HG03565 (cell line): ENCODE measurements at regions not wholly inside any gene's neighbourhood (a gene's known extent, or its start where the extent isn't known, plus 50 kb on each side); places are given as distances from the start of the nearest gene placed in this dataset.

Experiments used
- ATAC-seq: cut with Tn5 transposase; IDR thresholded peaks from one replicate; pipeline ENCODE4 v1.9.1; 2021; ENCODE audit warnings: mild to moderate bottlenecking, moderate library complexity; ENCODE audit not compliant: unreplicated experiment

- no peak for ATAC-seq
Measured at GRCh38 chr11:91264481-91264880, 960.1 kb upstream of the FAT3 start.

- ATAC-seq, result no peak
Measured at GRCh38 chr11:91263496-91264365, 960.9 kb upstream of the FAT3 start.

- no peak for ATAC-seq
Measured at GRCh38 chr11:91261513-91261912, 963.1 kb upstream of the FAT3 start.

- ATAC-seq, result no peak
Measured at GRCh38 chr11:91258876-91259275, 965.7 kb upstream of the FAT3 start.

- ATAC-seq, result no peak
Measured at GRCh38 chr11:91257667-91258066, 967.0 kb upstream of the FAT3 start.

GRCh38 chr11:91248199-91248807 lies 976.3 kb upstream of the FAT3 start:
- ATAC-seq, result peak; percentile 66

GRCh38 chr11:91247009-91247735 lies 977.4 kb upstream of the FAT3 start:
- ATAC-seq, result no peak

- ATAC-seq, result no peak
Measured at GRCh38 chr11:91244912-91245311, 979.7 kb upstream of the FAT3 start.

- no peak for ATAC-seq
Measured at GRCh38 chr11:91243630-91244029, 981.0 kb upstream of the FAT3 start.

- ATAC-seq, result no peak
Measured at GRCh38 chr11:91243051-91243450, 981.6 kb upstream of the FAT3 start.

GRCh38 chr11:91241226-91241625 lies 983.4 kb upstream of the FAT3 start:
- ATAC-seq, result no peak

GRCh38 chr11:91239359-91239758 lies 985.3 kb upstream of the FAT3 start:
- no peak for ATAC-seq

- ATAC-seq, result no peak
Measured at GRCh38 chr11:91231226-91231625, 993.4 kb upstream of the FAT3 start.

GRCh38 chr11:91230647-91231046 lies 994.0 kb upstream of the FAT3 start:
- no peak for ATAC-seq

GRCh38 chr11:91222830-91223229 lies 1000.0 kb upstream of the CHORDC1 start:
- ATAC-seq, result no peak

- no peak for ATAC-seq
Measured at GRCh38 chr11:91220476-91221202, 997.8 kb upstream of the CHORDC1 start.

GRCh38 chr11:91219535-91219934 lies 996.7 kb upstream of the CHORDC1 start:
- no peak for ATAC-seq

GRCh38 chr11:91209751-91210150 lies 986.9 kb upstream of the CHORDC1 start:
- ATAC-seq, result no peak

GRCh38 chr11:91209306-91209705 lies 986.5 kb upstream of the CHORDC1 start:
- ATAC-seq, result no peak

- ATAC-seq, result no peak
Measured at GRCh38 chr11:91199866-91200265, 977.0 kb upstream of the CHORDC1 start.

GRCh38 chr11:91194546-91194945 lies 971.7 kb upstream of the CHORDC1 start:
- ATAC-seq, result no peak
